ENCODE measurements at regions not wholly inside any gene's neighbourhood (a gene's known extent, or its start where the extent isn't known, plus 50 kb on each side); places are given as distances from the start of the nearest gene placed in this dataset.

- no peak for TF ChIP-seq CTCF (IDR thresholded peaks at IDR 0.05)
- ATAC-seq (ENCODE audit: low FRiP score) (no peak), DNase-seq (ENCODE audit: low spot score) (no peak)
Measured at GRCh38 chr1:34653110-34653509, 101.7 kb upstream of the GJB5 start.

GRCh38 chr1:34655206-34655874 lies 99.5 kb upstream of the GJB5 start:
- TF ChIP-seq CTCF (IDR thresholded peaks at IDR 0.05) = no peak

GRCh38 chr1:34655875-34656240 lies 99.0 kb upstream of the GJB5 start:
- DNase-seq (ENCODE audit: low spot score) = no peak
- TF ChIP-seq CTCF (IDR thresholded peaks at IDR 0.05) = no peak
- ATAC-seq (ENCODE audit: low FRiP score) = no peak

More at GRCh38 chr1:34655206-34655874, 99.5 kb upstream of the GJB5 start:
- ATAC-seq (ENCODE audit: low FRiP score) = no peak
- no peak for DNase-seq (ENCODE audit: low spot score)

GRCh38 chr1:34656299-34656698 lies 98.5 kb upstream of the GJB5 start:
- DNase-seq (ENCODE audit: low spot score) (no peak), ATAC-seq (ENCODE audit: low FRiP score) (no peak)
- no peak for TF ChIP-seq CTCF (IDR thresholded peaks at IDR 0.05)

- no peak for DNase-seq (ENCODE audit: low spot score)
- no peak for ATAC-seq (ENCODE audit: low FRiP score)
- no peak for TF ChIP-seq CTCF (IDR thresholded peaks at IDR 0.05)
Measured at GRCh38 chr1:34656731-34657130, 98.1 kb upstream of the GJB5 start.

GRCh38 chr1:34657266-34657665 lies 97.6 kb upstream of the GJB5 start:
- ATAC-seq (ENCODE audit: low FRiP score) (no peak), DNase-seq (ENCODE audit: low spot score) (no peak)
- TF ChIP-seq CTCF (IDR thresholded peaks at IDR 0.05) = no peak

- no peak for TF ChIP-seq CTCF (IDR thresholded peaks at IDR 0.05)
- DNase-seq (ENCODE audit: low spot score) (no peak), ATAC-seq (ENCODE audit: low FRiP score) (no peak)
Measured at GRCh38 chr1:34657849-34658248, 97.0 kb upstream of the GJB5 start.

Measured in omental fat pad (tissue), 3 donors.